ENCODE measurements at regions not wholly inside any gene's neighbourhood (a gene's known extent, or its start where the extent isn't known, plus 50 kb on each side); places are given as distances from the start of the nearest gene placed in this dataset.
A peak's percentile ranks its signal among the peaks of the same experiment; 100 is the strongest.

DNA sequence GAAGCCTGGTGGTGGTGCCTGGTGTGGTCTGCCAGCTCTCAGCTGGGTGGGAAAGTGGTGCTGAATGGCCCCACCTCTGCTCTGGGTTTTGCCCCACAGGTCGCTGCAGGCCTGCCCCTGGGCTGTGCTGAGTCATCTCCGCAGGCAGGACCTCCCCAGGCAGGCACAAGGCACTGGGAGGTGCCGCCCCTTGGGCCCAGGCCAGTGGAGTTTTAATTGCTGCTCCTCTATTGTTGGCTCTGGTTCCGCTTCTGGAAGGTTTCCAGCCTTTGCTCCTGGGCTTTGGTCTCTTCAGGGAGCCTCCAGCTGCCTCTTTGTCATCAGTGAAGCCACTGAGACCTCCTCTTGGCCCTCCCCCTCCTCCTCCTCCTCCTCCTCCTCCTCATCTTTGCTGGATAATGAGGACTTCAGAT is 180.3 kb upstream of the GRB10 start:
- H3K9me3 ChIP-seq (replicated peaks) = no peaks in the 10 kb centered on the region
- DNase-seq (ENCODE audit: low read depth in 1 of 2, low spot score in 2 of 2) = peak; percentile 73 to 87
- peaks cover 12% of the 10 kb centered on the region for H3K4me1 ChIP-seq (replicated peaks)
- no peak overlapping the region for H3K27ac ChIP-seq
- H3K4me3 ChIP-seq = no peak overlapping the region
- no peaks in the 10 kb centered on the region for H3K36me3 ChIP-seq
- no peaks in the 10 kb centered on the region for H3K27me3 ChIP-seq (replicated peaks)

DNA sequence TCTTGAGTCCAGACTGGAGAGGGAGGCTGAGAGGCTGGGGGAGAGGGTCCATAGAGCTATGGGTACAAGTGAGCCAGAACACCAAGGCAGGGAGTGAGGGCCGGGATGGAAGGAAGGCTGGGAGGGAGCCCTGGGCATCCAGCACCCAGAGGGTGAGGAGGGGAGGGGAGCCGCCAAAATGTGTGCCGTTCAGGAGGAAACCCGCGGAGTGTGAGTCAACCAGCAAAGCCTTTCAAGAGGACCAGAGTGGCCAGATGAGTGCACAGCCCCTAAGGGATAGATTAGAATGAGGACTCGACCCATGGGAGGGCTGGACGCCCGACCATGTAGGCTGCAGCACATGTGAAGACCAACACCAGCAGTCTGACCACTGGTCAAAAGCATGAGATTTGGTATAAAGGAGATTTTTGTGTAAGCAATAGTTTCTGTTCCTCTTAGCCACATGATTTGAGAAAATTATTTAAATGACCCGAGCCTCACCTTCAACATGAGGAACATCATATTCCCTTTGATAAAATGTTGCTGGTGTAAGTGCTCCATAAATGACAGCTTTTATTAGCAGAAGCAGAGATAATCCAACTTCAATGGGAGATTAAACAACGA is 179.7 kb upstream of the GRB10 start:
- no peak for DNase-seq (ENCODE audit: low read depth in 1 of 2, low spot score in 2 of 2)
- Histone ChIP-seq H3K27me3 (replicated peaks) (no peaks in the 10 kb centered on the region), H3K4me3 (no peak overlapping the region), H3K36me3 (no peaks in the 10 kb centered on the region), H3K4me1 (replicated peaks) (peaks cover 12% of the 10 kb centered on the region), H3K9me3 (replicated peaks) (no peaks in the 10 kb centered on the region), H3K27ac (no peak overlapping the region)

DNA sequence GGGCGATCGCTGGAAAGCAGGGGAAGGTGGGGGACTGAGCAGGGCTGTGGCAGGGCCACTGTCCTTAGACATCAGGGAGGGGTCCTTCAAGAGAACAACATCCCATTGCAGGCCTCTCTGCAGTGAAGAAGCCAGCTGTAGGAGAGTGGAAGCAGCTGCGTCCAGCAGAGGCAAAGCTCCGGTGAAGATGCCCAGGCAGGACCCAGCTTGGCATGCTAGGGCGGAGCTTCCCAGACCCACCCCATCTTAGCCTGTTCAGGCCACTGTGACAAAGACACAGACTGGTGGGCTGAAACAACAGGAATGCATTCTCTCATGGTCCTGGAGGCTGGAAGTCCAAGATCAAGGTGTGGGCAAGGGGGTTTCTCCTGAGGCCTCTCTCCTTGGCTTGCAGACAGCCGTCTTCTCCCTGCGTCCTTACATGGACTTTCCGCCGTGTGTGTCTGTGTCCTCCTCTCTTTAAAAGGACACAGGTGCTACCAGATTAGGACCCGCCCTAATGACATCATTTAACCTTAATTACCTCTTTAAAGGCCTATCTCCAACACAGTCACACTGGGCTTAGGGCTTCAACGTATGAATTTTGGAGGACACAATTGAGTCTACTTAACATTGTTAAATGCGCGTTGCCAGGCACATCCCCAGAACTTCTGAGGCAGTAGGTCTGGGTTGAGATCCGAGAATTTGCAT is 178.1 kb upstream of the GRB10 start:
- Histone ChIP-seq H3K27ac (no peak overlapping the region), H3K9me3 (replicated peaks) (no peaks in the 10 kb centered on the region), H3K4me1 (replicated peaks) (peaks cover 12% of the 10 kb centered on the region), H3K4me3 (no peak overlapping the region), H3K27me3 (replicated peaks) (no peaks in the 10 kb centered on the region), H3K36me3 (no peaks in the 10 kb centered on the region)
- no peak for DNase-seq (ENCODE audit: low read depth in 1 of 2, low spot score in 2 of 2)

DNA sequence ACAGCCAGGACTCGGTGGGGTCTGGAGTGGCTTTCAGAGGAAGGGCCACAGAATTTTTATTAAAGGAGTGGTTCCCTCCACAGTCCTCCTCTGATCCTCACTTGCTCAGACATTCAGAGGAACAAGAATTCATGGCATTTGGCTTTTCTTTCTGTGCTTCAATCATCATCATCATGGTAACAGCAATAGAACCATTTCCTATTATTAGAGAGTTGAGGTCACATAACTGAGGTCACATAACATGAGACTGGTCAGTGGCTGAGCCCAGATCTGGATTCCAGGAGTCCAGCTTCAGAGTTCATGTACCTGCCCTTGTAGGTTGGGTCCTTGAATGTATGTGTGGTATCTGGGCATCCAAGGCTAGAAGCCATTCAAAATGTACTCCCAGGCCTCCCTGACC is 177.3 kb upstream of the GRB10 start:
- no peak for DNase-seq (ENCODE audit: low read depth in 1 of 2, low spot score in 2 of 2)
- H3K9me3 ChIP-seq (replicated peaks) = no peaks in the 10 kb centered on the region
- H3K27ac ChIP-seq = no peak overlapping the region
- H3K36me3 ChIP-seq = no peaks in the 10 kb centered on the region
- H3K4me1 ChIP-seq (replicated peaks) = peaks cover 12% of the 10 kb centered on the region
- H3K4me3 ChIP-seq = no peak overlapping the region
- H3K27me3 ChIP-seq (replicated peaks) = no peaks in the 10 kb centered on the region

DNA sequence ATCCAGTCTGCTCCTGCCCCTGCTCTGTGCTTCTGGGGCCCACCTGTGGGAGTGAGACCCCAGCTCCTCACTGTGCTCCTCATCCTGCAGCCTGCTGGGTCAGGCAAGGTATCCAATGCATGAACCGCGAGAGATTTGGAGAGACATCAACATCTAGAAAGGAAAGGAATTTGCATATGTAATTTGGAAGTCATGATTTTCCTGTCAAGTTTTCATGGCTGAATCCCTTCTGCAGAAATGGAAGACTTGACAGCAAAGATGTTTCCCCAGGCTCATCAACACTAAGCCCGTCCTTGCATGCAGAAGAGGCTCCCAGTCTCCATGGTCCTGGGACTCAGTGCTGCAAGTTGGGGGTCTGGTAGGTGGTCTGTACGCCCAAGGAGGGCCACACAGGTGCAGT is 176.9 kb upstream of the GRB10 start:
- no peak for DNase-seq (ENCODE audit: low read depth in 1 of 2, low spot score in 2 of 2)
- Histone ChIP-seq H3K4me1 (replicated peaks) (peaks cover 12% of the 10 kb centered on the region), H3K36me3 (no peaks in the 10 kb centered on the region), H3K9me3 (replicated peaks) (no peaks in the 10 kb centered on the region), H3K4me3 (no peak overlapping the region), H3K27ac (no peak overlapping the region), H3K27me3 (replicated peaks) (no peaks in the 10 kb centered on the region)

DNA sequence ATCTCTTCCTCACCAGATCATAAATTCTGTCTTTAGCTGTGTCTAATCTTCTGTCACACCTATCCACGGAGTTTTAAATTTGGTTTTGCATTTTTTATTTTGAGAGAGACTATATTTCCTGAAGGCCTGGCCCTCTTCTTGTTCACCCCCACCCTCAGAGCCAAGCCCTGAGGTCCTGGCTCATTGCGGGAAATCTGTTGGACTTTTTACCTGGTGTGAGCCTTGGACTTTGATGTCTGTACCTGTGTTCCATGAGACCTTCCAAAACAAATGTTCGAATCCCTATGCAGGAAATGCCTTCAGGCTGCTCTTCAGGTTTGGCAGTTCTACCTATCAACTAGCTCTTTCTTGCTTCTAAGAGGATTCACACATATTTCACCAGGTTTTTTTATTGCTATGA is 175.2 kb upstream of the GRB10 start:
- H3K27ac ChIP-seq = no peak overlapping the region
- no peaks in the 10 kb centered on the region for H3K27me3 ChIP-seq (replicated peaks)
- H3K4me1 ChIP-seq (replicated peaks) = peaks cover 17% of the 10 kb centered on the region
- DNase-seq (ENCODE audit: low read depth in 1 of 2, low spot score in 2 of 2) = no peak
- no peaks in the 10 kb centered on the region for H3K36me3 ChIP-seq
- no peak overlapping the region for H3K4me3 ChIP-seq
- H3K9me3 ChIP-seq (replicated peaks) = no peaks in the 10 kb centered on the region

DNA sequence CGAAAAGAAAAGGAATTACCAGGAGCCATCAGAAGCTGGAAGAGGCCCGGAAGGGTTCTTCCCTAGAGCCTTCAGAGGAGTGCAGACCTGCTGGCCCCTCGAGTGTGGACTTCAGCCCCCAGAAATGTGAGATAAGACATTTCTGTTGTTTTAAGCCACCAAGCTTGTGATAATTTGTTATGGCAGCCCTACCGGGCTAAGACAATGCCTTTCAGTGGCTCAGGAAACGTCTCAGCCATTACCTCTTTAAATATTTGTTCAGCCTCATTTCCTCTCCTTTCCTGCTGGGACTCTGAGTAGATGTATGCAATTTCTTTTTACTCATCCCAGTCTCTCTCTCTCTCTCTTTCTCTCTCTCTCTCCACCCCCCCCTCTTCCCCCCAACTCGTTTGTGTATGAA is 174.7 kb upstream of the GRB10 start:
- Histone ChIP-seq H3K27me3 (replicated peaks) (no peaks in the 10 kb centered on the region), H3K27ac (no peak overlapping the region), H3K9me3 (replicated peaks) (no peaks in the 10 kb centered on the region), H3K4me1 (replicated peaks) (peaks cover 13% of the 10 kb centered on the region), H3K4me3 (no peak overlapping the region), H3K36me3 (no peaks in the 10 kb centered on the region)
- DNase-seq (ENCODE audit: low read depth in 1 of 2, low spot score in 2 of 2) = no peak

DNA sequence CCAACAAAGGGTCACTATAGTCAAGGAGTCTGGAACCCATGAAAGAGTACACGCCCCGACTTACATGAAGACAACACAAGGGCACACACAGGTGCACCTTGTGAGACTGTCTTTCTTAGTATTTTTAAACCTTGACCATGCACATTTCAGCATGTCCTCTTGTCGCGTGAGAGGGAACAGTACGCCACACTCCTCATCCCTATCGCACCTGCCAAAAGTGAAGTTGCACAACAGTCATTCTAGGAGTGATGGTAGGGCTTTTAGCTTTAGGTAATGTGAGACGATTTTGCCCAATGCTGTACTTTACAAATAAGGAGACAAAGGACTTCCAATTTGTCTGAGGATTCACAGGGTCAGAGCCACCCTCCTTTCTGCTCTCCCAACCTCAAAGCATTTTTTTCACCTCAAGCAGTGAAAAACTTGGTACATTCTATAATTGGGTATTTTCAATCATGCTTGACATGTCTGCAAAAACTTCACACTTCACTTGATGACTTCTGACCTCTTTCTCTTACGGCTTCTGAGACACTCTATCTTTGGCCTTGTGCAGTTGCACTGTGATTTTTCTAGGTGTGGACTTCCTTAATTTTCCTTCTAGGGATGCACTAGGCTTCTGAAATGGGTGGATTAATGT is 173.9 kb upstream of the GRB10 start:
- Histone ChIP-seq H3K27ac (no peak overlapping the region), H3K4me1 (replicated peaks) (peaks cover 9% of the 10 kb centered on the region), H3K27me3 (replicated peaks) (no peaks in the 10 kb centered on the region), H3K36me3 (no peaks in the 10 kb centered on the region), H3K9me3 (replicated peaks) (no peaks in the 10 kb centered on the region), H3K4me3 (no peak overlapping the region)
- no peak for DNase-seq (ENCODE audit: low read depth in 1 of 2, low spot score in 2 of 2)

DNA sequence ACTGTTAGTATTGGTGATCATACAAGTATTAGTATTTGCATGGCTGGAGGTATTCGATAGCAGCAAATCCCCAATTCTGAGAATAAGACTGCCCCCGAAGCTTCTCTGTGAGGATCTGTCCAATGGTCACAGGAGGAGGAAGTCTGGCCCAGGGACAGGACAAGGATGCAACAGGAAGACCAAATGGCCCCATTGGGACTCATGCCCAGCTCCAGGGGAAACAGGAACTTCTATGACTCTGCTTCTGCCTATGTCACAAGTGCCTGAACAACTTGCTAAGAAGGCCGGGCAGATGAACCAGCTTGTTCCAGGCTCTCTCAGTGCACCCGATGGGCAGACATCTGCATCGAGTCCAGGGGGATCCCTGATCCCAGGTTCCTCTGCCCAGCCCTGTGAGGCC is 172.0 kb upstream of the GRB10 start:
- H3K36me3 ChIP-seq = no peaks in the 10 kb centered on the region
- H3K9me3 ChIP-seq (replicated peaks) = no peaks in the 10 kb centered on the region
- no peak for DNase-seq (ENCODE audit: low read depth in 1 of 2, low spot score in 2 of 2)
- H3K4me1 ChIP-seq (replicated peaks) = peaks cover 9% of the 10 kb centered on the region
- H3K27ac ChIP-seq = no peak overlapping the region
- H3K4me3 ChIP-seq = no peak overlapping the region
- H3K27me3 ChIP-seq (replicated peaks) = no peaks in the 10 kb centered on the region

DNA sequence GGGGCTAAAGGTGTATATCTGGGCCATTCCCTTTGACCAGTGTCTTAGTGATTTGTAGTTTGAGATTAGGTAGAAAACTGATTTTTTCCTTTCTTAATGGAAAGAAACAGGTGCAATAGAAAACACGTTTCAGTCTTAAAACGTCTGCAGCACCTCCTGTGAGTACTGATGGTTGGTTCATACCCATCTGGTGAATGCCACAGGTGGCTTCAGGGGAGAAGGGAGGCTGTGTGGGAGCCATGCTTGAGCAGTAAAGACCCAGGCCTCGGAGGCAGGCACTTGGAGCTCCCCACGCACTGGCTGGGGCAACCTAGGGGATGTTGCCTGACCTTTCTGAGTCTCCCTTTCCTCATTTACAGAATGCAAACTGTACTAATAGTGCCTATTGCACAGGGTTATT is 171.5 kb upstream of the GRB10 start:
- no peak for DNase-seq (ENCODE audit: low read depth in 1 of 2, low spot score in 2 of 2)
- no peak overlapping the region for H3K4me3 ChIP-seq
- H3K36me3 ChIP-seq = no peaks in the 10 kb centered on the region
- H3K27ac ChIP-seq = no peak overlapping the region
- no peaks in the 10 kb centered on the region for H3K27me3 ChIP-seq (replicated peaks)
- no peaks in the 10 kb centered on the region for H3K9me3 ChIP-seq (replicated peaks)
- peaks cover 9% of the 10 kb centered on the region for H3K4me1 ChIP-seq (replicated peaks)

DNA sequence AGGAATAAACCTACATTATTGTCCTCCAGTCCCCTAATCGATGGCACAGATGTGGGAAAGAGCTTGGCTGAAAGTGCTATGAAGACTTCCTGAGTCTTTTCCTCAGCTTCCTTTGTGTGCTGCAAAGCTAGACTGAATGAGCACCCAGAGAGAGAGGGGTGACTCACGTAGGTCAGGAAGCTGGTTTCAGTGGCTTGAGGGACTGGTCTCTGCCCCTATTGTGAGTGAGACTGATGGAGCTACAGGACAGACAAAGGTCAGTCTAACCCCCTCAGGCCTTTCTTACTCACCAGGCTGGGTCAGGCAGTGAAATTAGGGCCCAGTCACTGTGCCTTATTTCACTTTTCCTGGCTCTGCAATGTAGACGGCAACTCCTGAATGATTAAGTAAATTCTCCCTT is 171.1 kb upstream of the GRB10 start:
- DNase-seq (ENCODE audit: low read depth in 1 of 2, low spot score in 2 of 2) = peak; percentile 23 to 52
- Histone ChIP-seq H3K4me1 (replicated peaks) (peaks cover 9% of the 10 kb centered on the region), H3K27me3 (replicated peaks) (no peaks in the 10 kb centered on the region)

DNA sequence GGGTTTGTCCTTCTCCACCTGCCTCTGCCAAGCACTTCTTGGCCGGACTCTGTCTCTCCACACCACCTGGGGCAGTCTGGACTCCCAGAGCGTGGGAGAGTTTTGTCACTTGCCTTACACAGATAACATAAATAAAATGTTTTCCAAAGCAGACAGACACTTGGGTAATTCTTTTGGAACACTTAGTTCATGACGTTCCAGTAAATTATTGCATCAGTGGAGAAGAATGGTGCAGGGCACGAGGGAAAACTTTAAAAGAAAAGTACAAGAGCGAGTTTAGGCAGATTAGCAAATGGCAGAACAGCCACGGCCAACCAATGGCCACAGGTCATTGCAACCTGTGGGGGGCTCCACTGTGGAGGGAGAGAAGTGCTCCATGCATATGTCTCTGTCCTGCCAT is 170.6 kb upstream of the GRB10 start:
- no peak for DNase-seq (ENCODE audit: low read depth in 1 of 2, low spot score in 2 of 2)
- Histone ChIP-seq H3K36me3 (no peaks in the 10 kb centered on the region), H3K27me3 (replicated peaks) (no peaks in the 10 kb centered on the region), H3K4me3 (no peak overlapping the region), H3K27ac (no peak overlapping the region), H3K9me3 (replicated peaks) (no peaks in the 10 kb centered on the region), H3K4me1 (replicated peaks) (peaks cover 9% of the 10 kb centered on the region)

More for the DNA sequence above, 171.1 kb upstream of the GRB10 start:
- Histone ChIP-seq H3K4me3 (no peak overlapping the region), H3K36me3 (no peaks in the 10 kb centered on the region), H3K9me3 (replicated peaks) (no peaks in the 10 kb centered on the region), H3K27ac (no peak overlapping the region)

DNA sequence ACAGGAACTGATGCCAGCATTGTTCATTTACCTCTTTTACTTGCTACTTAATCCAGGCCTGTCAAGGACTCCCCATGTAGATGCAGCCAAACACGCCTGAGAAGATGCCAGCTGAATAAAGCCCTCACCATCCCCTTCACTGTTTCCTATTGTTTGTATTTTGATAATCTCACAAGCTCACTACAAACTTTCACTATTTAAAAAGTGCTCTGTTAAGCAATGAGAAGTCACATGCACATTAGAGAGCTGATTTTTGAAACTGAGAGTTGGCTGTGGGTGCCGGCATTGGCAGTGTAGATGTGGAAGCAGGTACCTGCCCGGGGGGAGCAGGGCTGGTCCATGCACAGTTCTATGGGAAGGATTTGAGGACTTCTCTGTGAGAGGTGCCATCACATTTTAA is 169.8 kb upstream of the GRB10 start:
- Histone ChIP-seq H3K36me3 (no peaks in the 10 kb centered on the region), H3K9me3 (replicated peaks) (no peaks in the 10 kb centered on the region), H3K27me3 (replicated peaks) (no peaks in the 10 kb centered on the region), H3K4me1 (replicated peaks) (peaks cover 9% of the 10 kb centered on the region), H3K27ac (no peak overlapping the region), H3K4me3 (no peak overlapping the region)
- no peak for DNase-seq (ENCODE audit: low read depth in 1 of 2, low spot score in 2 of 2)

DNA sequence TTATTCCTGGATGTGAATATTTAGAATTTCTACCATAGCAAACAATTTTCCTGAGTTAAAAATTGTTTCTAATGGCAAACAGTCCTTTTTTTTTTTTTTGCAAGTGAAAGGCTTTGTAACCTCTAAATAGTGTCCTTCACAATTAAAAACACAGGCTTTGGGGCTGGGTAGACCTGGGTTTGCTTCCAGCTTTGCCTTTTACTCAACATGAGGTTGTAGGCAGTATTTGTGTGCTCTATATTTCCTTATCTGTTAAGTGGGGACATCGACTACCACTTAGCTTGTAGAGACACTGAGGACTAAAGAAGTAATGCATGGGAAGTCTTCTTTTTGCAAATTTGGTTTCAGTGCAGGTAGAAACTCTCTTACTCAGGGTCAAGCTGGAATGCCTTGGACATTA is 169.4 kb upstream of the GRB10 start:
- Histone ChIP-seq H3K27ac (no peak overlapping the region), H3K27me3 (replicated peaks) (no peaks in the 10 kb centered on the region), H3K36me3 (no peaks in the 10 kb centered on the region), H3K4me3 (no peak overlapping the region), H3K4me1 (replicated peaks) (peaks cover 9% of the 10 kb centered on the region), H3K9me3 (replicated peaks) (no peaks in the 10 kb centered on the region)
- DNase-seq (ENCODE audit: low read depth in 1 of 2, low spot score in 2 of 2) = no peak

Measured in SJSA1 (cell line).